Endometrial microvascular endothelial cells (primary cell): ENCODE measurements at regions not wholly inside any gene's neighbourhood (a gene's known extent, or its start where the extent isn't known, plus 50 kb on each side); places are given as distances from the start of the nearest gene placed in this dataset.
"Not testable (repeated sequence)": the region's sequence is repeated elsewhere in the genome, so short reads cannot be mapped to it uniquely, and the experiment has no call there.

Source experiments
- in situ Hi-C: cut with HindIII; loops from 2 replicates; pipeline ENCODE4 v1.10.0; 2017; ENCODE audit warnings: low sequenced_read_pairs, low pct_unique_long_range_greater_than_20kb; ENCODE audit errors: inconsistent ontology term

- in situ Hi-C loops: no loop called here
Observed at GRCh38 chr1:70552662-70553566, 141.8 kb downstream of the CTH start.

- in situ Hi-C loops: no loop called here
Observed at GRCh38 chr1:70553567-70553956, 142.5 kb downstream of the CTH start.

- in situ Hi-C loops: no loop called here
Observed at GRCh38 chr1:70554341-70554740, 143.3 kb downstream of the CTH start.

- in situ Hi-C loops: no loop called here
Observed at GRCh38 chr1:70556541-70556940, 145.5 kb downstream of the CTH start.

- in situ Hi-C loops: no loop called here
Observed at GRCh38 chr1:70567167-70567566, 156.1 kb downstream of the CTH start.

GRCh38 chr1:70571191-70571590, 160.1 kb downstream of the CTH start:
- in situ Hi-C loops: no loop called here

GRCh38 chr1:70573317-70573843, 162.3 kb downstream of the CTH start:
- in situ Hi-C loops: no loop called here

- in situ Hi-C loops: no loop called here
Observed at GRCh38 chr1:70581661-70582060, 170.6 kb downstream of the CTH start.

GRCh38 chr1:70583522-70583921, 172.5 kb downstream of the CTH start:
- in situ Hi-C loops: no loop called here

GRCh38 chr1:70586046-70586445, 175.0 kb downstream of the CTH start:
- in situ Hi-C loops: no loop called here

- in situ Hi-C loops: no loop called here
Observed at GRCh38 chr1:70587872-70588366, 176.9 kb downstream of the CTH start.

- in situ Hi-C loops: not testable (repeated sequence)
Observed at GRCh38 chr1:70593551-70593950, 182.5 kb downstream of the CTH start.

- in situ Hi-C loops: no loop called here
Observed at GRCh38 chr1:70608815-70609214, 197.7 kb downstream of the CTH start.

- in situ Hi-C loops: not testable (repeated sequence)
Observed at GRCh38 chr1:70610164-70610563, 199.1 kb downstream of the CTH start.

- in situ Hi-C loops: no loop called here
Observed at GRCh38 chr1:70616946-70617345, 205.9 kb downstream of the CTH start.

GRCh38 chr1:70617728-70618127, 206.7 kb downstream of the CTH start:
- in situ Hi-C loops: no loop called here

GRCh38 chr1:70627910-70628309, 216.8 kb downstream of the CTH start:
- in situ Hi-C loops: no loop called here

GRCh38 chr1:70628973-70629372, 217.9 kb downstream of the CTH start:
- in situ Hi-C loops: no loop called here

GRCh38 chr1:70633004-70633403, 221.9 kb downstream of the CTH start:
- in situ Hi-C loops: no loop called here

- in situ Hi-C loops: no loop called here
Observed at GRCh38 chr1:70635868-70636267, 224.8 kb downstream of the CTH start.
